Astrocyte (in vitro differentiated cells and primary cell): ENCODE measurements at regions not wholly inside any gene's neighbourhood (a gene's known extent, or its start where the extent isn't known, plus 50 kb on each side); places are given as distances from the start of the nearest gene placed in this dataset.

Experiments
- DNase-seq: peaks from one replicate; pipeline ENCODE4 v3.0.0-alpha.2; 2010; ENCODE audit warnings: low read depth
- FAIRE-seq: peaks from 2 replicates; lab custom pipeline; 2011; peaks lifted over from hg19 to GRCh38; lab: Jason Lieb, UNC
- H2AFZ ChIP-seq: 2 replicates; pipeline ENCODE4 v1.6.0; 2012; ENCODE audit warnings: low read depth, low read length, inconsistent platforms
- H3K27ac ChIP-seq: 2 replicates; pipeline ENCODE4 v1.5.1; 2011; ENCODE audit warnings: low read depth, low read length, inconsistent platforms
- H3K27me3 ChIP-seq: 2 replicates; pipeline ENCODE4 v1.6.0; 2011; ENCODE audit warnings: low read length, inconsistent platforms; ENCODE audit not compliant: insufficient read depth
- H3K36me3 ChIP-seq: 2 replicates; pipeline ENCODE4 v1.5.1; 2011; ENCODE audit warnings: low read length, inconsistent platforms; ENCODE audit not compliant: insufficient read depth
- H3K4me1 ChIP-seq: 2 replicates; pipeline ENCODE4 v1.5.1; 2011; ENCODE audit warnings: low read length, inconsistent platforms; ENCODE audit not compliant: insufficient read depth
- H3K4me2 ChIP-seq: 2 replicates; pipeline ENCODE4 v1.6.0; 2012; ENCODE audit warnings: low read length, inconsistent platforms
- H3K4me3 ChIP-seq: 2 replicates; pipeline ENCODE4 v1.5.1; 2011; ENCODE audit warnings: low read depth, mild to moderate bottlenecking, low read length, inconsistent platforms; ENCODE audit not compliant: insufficient read depth
- H3K79me2 ChIP-seq: 2 replicates; pipeline ENCODE4 v1.6.0; 2012; ENCODE audit warnings: mild to moderate bottlenecking, low read length, inconsistent platforms; ENCODE audit not compliant: insufficient read depth
- H3K9ac ChIP-seq: 2 replicates; pipeline ENCODE4 v1.6.0; 2012; ENCODE audit warnings: mild to moderate bottlenecking, low read length, inconsistent platforms
- H3K9me3 ChIP-seq: 2 replicates; pipeline ENCODE4 v1.5.1; 2012; ENCODE audit warnings: low read depth, mild to moderate bottlenecking, low read length, inconsistent platforms; ENCODE audit not compliant: insufficient read depth
- H4K20me1 ChIP-seq: 2 replicates; pipeline ENCODE4 v1.6.0; 2012; ENCODE audit warnings: low read length, inconsistent platforms; ENCODE audit not compliant: insufficient read depth
- H3K27ac Mint-ChIP-seq: one replicate; pipeline ENCODE4 v1.8.0; 2021; ENCODE audit warnings: mild to moderate bottlenecking, mixed read lengths; ENCODE audit not compliant: unreplicated experiment
- H3K27me3 Mint-ChIP-seq: one replicate; pipeline ENCODE4 v1.8.0; 2021; ENCODE audit warnings: low read depth, mixed read lengths; ENCODE audit not compliant: unreplicated experiment
- H3K36me3 Mint-ChIP-seq: one replicate; pipeline ENCODE4 v1.8.0; 2021; ENCODE audit warnings: low read depth, mixed read lengths; ENCODE audit not compliant: unreplicated experiment
- H3K4me1 Mint-ChIP-seq: one replicate; pipeline ENCODE4 v1.8.0; 2021; ENCODE audit warnings: low read depth, mixed read lengths; ENCODE audit not compliant: unreplicated experiment
- H3K4me3 Mint-ChIP-seq: one replicate; pipeline ENCODE4 v1.8.0; 2021; ENCODE audit warnings: mild to moderate bottlenecking, moderate library complexity, mixed read lengths; ENCODE audit not compliant: unreplicated experiment
- H3K9me3 Mint-ChIP-seq: one replicate; pipeline ENCODE4 v1.8.0; 2021; ENCODE audit warnings: mild to moderate bottlenecking, mixed read lengths; ENCODE audit not compliant: unreplicated experiment
- EZH2 ChIP-seq: IDR thresholded peaks from 2 replicates; pipeline ENCODE4 v1.6.1; 2012; ENCODE audit warnings: mild to moderate bottlenecking, low read length, inconsistent platforms; ENCODE audit not compliant: insufficient read depth
- TF ChIP-seq, protein P1 (sequence below): IDR thresholded peaks from 2 replicates; pipeline ENCODE4 v1.5.1; 2011; ENCODE audit warnings: low read depth, mild to moderate bottlenecking, inconsistent platforms, low read length, moderate library complexity; ENCODE audit not compliant: insufficient read depth

DNA sequence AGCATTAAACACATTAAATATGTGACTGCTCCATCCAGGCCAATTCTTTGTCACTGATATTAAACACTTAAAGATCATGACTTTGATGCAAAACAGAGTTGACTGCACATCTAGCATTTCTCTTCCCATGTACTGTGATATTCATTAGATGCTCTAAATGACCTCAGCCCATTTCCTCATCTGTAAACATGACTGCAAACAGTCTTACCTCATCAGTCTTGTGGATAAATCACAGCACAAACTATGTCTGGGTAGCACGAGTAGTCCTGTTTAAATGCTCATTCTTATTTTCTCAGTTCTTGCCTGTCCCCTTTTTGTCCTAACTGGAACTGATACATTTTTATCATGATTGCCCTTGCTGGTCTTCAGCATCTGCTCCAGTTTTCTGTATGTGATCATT is 1974.8 kb upstream of the LRRTM1 start:
- H4K20me1 ChIP-seq: no peaks in the 10 kb centered on the region
- H3K27ac ChIP-seq: no peak overlapping the region
- H3K27ac Mint-ChIP-seq: no peak overlapping the region
- H3K36me3 ChIP-seq: no peaks in the 10 kb centered on the region
- H3K79me2 ChIP-seq: no peaks in the 10 kb centered on the region
- no peaks in the 10 kb centered on the region for H3K36me3 Mint-ChIP-seq
- H3K4me2 ChIP-seq: no peak overlapping the region
- H3K4me1 Mint-ChIP-seq: peaks cover 1% of the 10 kb centered on the region
- H2AFZ ChIP-seq: no peak overlapping the region
- H3K9me3 ChIP-seq: peaks cover 5% of the 10 kb centered on the region
- FAIRE-seq (no peak), DNase-seq (no peak)
- no peak overlapping the region for H3K9ac ChIP-seq
- H3K9me3 Mint-ChIP-seq: peaks cover 2% of the 10 kb centered on the region
- H3K4me1 ChIP-seq: no peaks in the 10 kb centered on the region
- no peaks in the 10 kb centered on the region for H3K27me3 Mint-ChIP-seq
- H3K27me3 ChIP-seq: no peaks in the 10 kb centered on the region
- TF ChIP-seq, protein P1, sequence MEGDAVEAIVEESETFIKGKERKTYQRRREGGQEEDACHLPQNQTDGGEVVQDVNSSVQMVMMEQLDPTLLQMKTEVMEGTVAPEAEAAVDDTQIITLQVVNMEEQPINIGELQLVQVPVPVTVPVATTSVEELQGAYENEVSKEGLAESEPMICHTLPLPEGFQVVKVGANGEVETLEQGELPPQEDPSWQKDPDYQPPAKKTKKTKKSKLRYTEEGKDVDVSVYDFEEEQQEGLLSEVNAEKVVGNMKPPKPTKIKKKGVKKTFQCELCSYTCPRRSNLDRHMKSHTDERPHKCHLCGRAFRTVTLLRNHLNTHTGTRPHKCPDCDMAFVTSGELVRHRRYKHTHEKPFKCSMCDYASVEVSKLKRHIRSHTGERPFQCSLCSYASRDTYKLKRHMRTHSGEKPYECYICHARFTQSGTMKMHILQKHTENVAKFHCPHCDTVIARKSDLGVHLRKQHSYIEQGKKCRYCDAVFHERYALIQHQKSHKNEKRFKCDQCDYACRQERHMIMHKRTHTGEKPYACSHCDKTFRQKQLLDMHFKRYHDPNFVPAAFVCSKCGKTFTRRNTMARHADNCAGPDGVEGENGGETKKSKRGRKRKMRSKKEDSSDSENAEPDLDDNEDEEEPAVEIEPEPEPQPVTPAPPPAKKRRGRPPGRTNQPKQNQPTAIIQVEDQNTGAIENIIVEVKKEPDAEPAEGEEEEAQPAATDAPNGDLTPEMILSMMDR: no peak
- no peak for TF ChIP-seq EZH2
- H3K4me3 Mint-ChIP-seq: no peak overlapping the region
- H3K4me3 ChIP-seq: no peak overlapping the region

GRCh38 chr2:82278416-82278815 is 1973.9 kb upstream of the LRRTM1 start:
- no peaks in the 10 kb centered on the region for H3K4me1 ChIP-seq
- H3K4me3 ChIP-seq: no peak overlapping the region
- no peak for TF ChIP-seq EZH2
- TF ChIP-seq, protein P1: no peak
- FAIRE-seq (no peak), DNase-seq (no peak)
- no peak overlapping the region for H3K4me3 Mint-ChIP-seq
- no peak overlapping the region for H2AFZ ChIP-seq
- H3K9me3 Mint-ChIP-seq: peaks cover 2% of the 10 kb centered on the region
- no peaks in the 10 kb centered on the region for H3K36me3 ChIP-seq
- no peaks in the 10 kb centered on the region for H3K27me3 ChIP-seq
- H3K27ac ChIP-seq: no peak overlapping the region
- H3K9ac ChIP-seq: no peak overlapping the region
- H3K27ac Mint-ChIP-seq: no peak overlapping the region
- peaks cover 5% of the 10 kb centered on the region for H3K9me3 ChIP-seq
- no peaks in the 10 kb centered on the region for H3K36me3 Mint-ChIP-seq
- peaks cover 1% of the 10 kb centered on the region for H3K4me1 Mint-ChIP-seq
- no peaks in the 10 kb centered on the region for H3K79me2 ChIP-seq
- H3K4me2 ChIP-seq: no peak overlapping the region
- H4K20me1 ChIP-seq: no peaks in the 10 kb centered on the region
- H3K27me3 Mint-ChIP-seq: no peaks in the 10 kb centered on the region

DNA sequence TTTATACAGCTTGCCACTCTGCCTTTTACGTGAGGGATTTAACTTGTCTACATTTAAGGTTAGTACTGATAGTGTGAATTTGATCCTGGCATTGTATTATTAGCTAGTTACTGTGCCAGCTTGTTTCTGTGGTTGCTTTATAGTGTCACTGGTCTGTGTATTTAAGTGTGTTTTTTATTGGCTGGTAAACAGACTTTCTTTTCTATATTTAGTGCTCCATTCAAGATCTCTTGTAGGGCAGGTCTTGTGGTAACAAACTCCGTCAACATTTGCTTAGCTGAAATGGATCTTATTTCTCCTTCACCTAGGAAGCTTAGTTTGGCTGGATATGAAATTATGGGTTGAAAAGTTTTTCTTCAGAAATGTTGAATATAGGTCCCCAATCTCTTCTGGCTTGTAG is 1971.0 kb upstream of the LRRTM1 start:
- H3K4me3 Mint-ChIP-seq: no peak overlapping the region
- FAIRE-seq: no peak
- no peaks in the 10 kb centered on the region for H3K27me3 Mint-ChIP-seq

More for the DNA sequence above, 1971.0 kb upstream of the LRRTM1 start:
- Histone ChIP-seq H2AFZ (no peak overlapping the region), H3K27me3 (no peaks in the 10 kb centered on the region), H3K9me3 (no peaks in the 10 kb centered on the region), H3K4me3 (no peak overlapping the region), H3K36me3 (no peaks in the 10 kb centered on the region), H3K79me2 (no peaks in the 10 kb centered on the region), H3K4me1 (no peaks in the 10 kb centered on the region), H3K27ac (no peak overlapping the region), H3K4me2 (no peak overlapping the region), H4K20me1 (no peaks in the 10 kb centered on the region), H3K9ac (no peak overlapping the region)
- H3K9me3 Mint-ChIP-seq: peaks cover 2% of the 10 kb centered on the region
- no peak overlapping the region for H3K27ac Mint-ChIP-seq
- no peak for TF ChIP-seq EZH2
- TF ChIP-seq, protein P1: no peak
- DNase-seq: no peak
- peaks cover 1% of the 10 kb centered on the region for H3K4me1 Mint-ChIP-seq
- H3K36me3 Mint-ChIP-seq: no peaks in the 10 kb centered on the region
